Pancreas (tissue), 10 donors: ENCODE measurements at regions not wholly inside any gene's neighbourhood (a gene's known extent, or its start where the extent isn't known, plus 50 kb on each side); places are given as distances from the start of the nearest gene placed in this dataset.

Experiments
- ATAC-seq, 4 donors: fragments of 200-7000 bp; cut with Tn5 transposase; one replicate each; pipeline versions ENCODE4 v1.8.0 to v1.9.1; 2020; ENCODE audit warnings: mild to moderate bottlenecking in 4 of 4, moderate library complexity in 4 of 4
- DNase-seq, 6 donors: peaks; one replicate each; pipeline ENCODE4 v3.0.0-alpha.2; 2020
- FAIRE-seq: peaks from 2 replicates; lab custom pipeline; 2012; peaks lifted over from hg19 to GRCh38; lab: Jason Lieb, UNC
- H3K27ac ChIP-seq, 4 donors: fragments of 200-600 bp; sonication (generic); 1 replicate in 3 of 4; 2 replicates in 1 of 4; pipeline versions ENCODE4 v1.5.0 to v1.8.0; 2020
- H3K27me3 ChIP-seq, 4 donors: fragments of 200-600 bp; one replicate each; pipeline ENCODE4 v1.8.0; 2021
- H3K36me3 ChIP-seq, 3 donors: fragments of 200-600 bp; sonication (generic) in 1 of 3; one replicate each; pipeline versions ENCODE4 v1.5.0 to v1.8.0; 2020 to 2021
- H3K4me1 ChIP-seq, 3 donors: fragments of 200-600 bp; one replicate each; pipeline ENCODE4 v1.8.0; 2021
- H3K4me3 ChIP-seq, 4 donors: fragments of 200-600 bp; sonication (generic) in 2 of 4; one replicate each; pipeline versions ENCODE4 v1.5.0 to v1.8.0; 2020 to 2021
- H3K9me3 ChIP-seq, 4 donors: fragments of 200-600 bp; one replicate each; pipeline ENCODE4 v1.8.0; 2021
- CTCF ChIP-seq, 4 donors: fragments of 200-600 bp; sonication (generic) in 3 of 4; IDR thresholded peaks; one replicate each; pipeline versions ENCODE4 v1.5.0 to v1.8.0; 2021; ENCODE audit warnings: antibody characterized with exemption in 4 of 4
- WGBS, 2 donors: extraction: QIAGEN DNeasy Blood & Tissue Kit; methylation state at CpG; one replicate each; pipeline ENCODE4 v1.1.7; 2013; 5-methylcytosine and 5-hydroxymethylcytosine counted together
- intact Hi-C, 3 donors: fragments of 100-400 bp; cut with DNase I; formaldehyde crosslinking; loops; one replicate each; pipeline versions ENCODE4 v1.11.1 to v1.14.2; 2022
- donor health status: healthy with polysubstance abuse.
- donor health status: DM: no; HTN: no; CAD: no; lungs with moderate emphysema.
- donor health status: DM: no; HTN: no; CAD: no.
- donor health status: control.
- donor health status: control.
- donor health status: Bipolar disorder and iron deficiency.
- donor health status: DM: yes; HTN: yes; CAD: no.
- donor health status: DM: no; HTN: no; CAD: no.
- donor health status: DM: no; HTN: no; CAD: no.
- donor health status: DM: yes; HTN: yes; CAD: no.

- DNase-seq (no peak), FAIRE-seq (no peak), ATAC-seq (no peak)
- no peak overlapping the region for H3K4me3 ChIP-seq
- H3K9me3 ChIP-seq: no peaks in the 10 kb centered on the region
- peaks cover 0 to 1% (median 0%) of the 10 kb centered on the region in 4 donors for H3K27me3 ChIP-seq
- no peak overlapping the region for H3K27ac ChIP-seq
- TF ChIP-seq CTCF (IDR thresholded peaks at IDR 0.05): no peak
- no peaks in the 10 kb centered on the region for H3K36me3 ChIP-seq
- 28 to 30% methylated on average over 21 of the region's 21 CpGs for WGBS, 2 donors
- no peaks in the 10 kb centered on the region for H3K4me1 ChIP-seq
- intact Hi-C loops: no loop called here
Measured at GRCh38 chr2:66070721-66071602, 364.0 kb upstream of the MEIS1 start.

- Histone ChIP-seq H3K36me3 (no peaks in the 10 kb centered on the region), H3K27ac (no peak overlapping the region), H3K4me1 (no peaks in the 10 kb centered on the region), H3K9me3 (no peaks in the 10 kb centered on the region), H3K27me3 (peaks cover 0 to 3% (median 0%) of the 10 kb centered on the region in 4 donors), H3K4me3 (no peak overlapping the region)
- FAIRE-seq: peak; percentile 57
- 92 to 98% methylated on average over 2 of the region's 2 CpGs for WGBS, 2 donors
- TF ChIP-seq CTCF (IDR thresholded peaks at IDR 0.05): no peak
- no peak for DNase-seq
- no peak for ATAC-seq
- intact Hi-C loops: no loop called here
Measured at GRCh38 chr2:66069937-66070720, 364.8 kb upstream of the MEIS1 start.

GRCh38 chr2:66066032-66066431 lies 368.9 kb upstream of the MEIS1 start:
- no peak overlapping the region for H3K27ac ChIP-seq
- ATAC-seq: no peak
- no peaks in the 10 kb centered on the region for H3K4me1 ChIP-seq
- no peak overlapping the region for H3K4me3 ChIP-seq
- no peaks in the 10 kb centered on the region for H3K36me3 ChIP-seq
- no peak for FAIRE-seq
- no peak for DNase-seq
- TF ChIP-seq CTCF (IDR thresholded peaks at IDR 0.05): no peak
- H3K27me3 ChIP-seq: peaks cover 0 to 3% (median 0%) of the 10 kb centered on the region in 4 donors
- no peaks in the 10 kb centered on the region for H3K9me3 ChIP-seq
- intact Hi-C loops: no loop called here

- ATAC-seq (no peak), FAIRE-seq (no peak), DNase-seq (no peak)
- Histone ChIP-seq H3K9me3 (no peaks in the 10 kb centered on the region), H3K4me3 (no peak overlapping the region), H3K27me3 (no peaks in the 10 kb centered on the region), H3K27ac (no peak overlapping the region), H3K36me3 (no peaks in the 10 kb centered on the region), H3K4me1 (no peaks in the 10 kb centered on the region)
- intact Hi-C loops: no loop called here
- no peak for TF ChIP-seq CTCF (IDR thresholded peaks at IDR 0.05)
Measured at GRCh38 chr2:66059332-66059731, 375.6 kb upstream of the MEIS1 start.
